Amniotic stem cell (primary cell): ENCODE measurements at regions not wholly inside any gene's neighbourhood (a gene's known extent, or its start where the extent isn't known, plus 50 kb on each side); places are given as distances from the start of the nearest gene placed in this dataset.

Source experiments
- DNase-seq: peaks from one replicate; lab custom pipeline; 2025; lab: John Stamatoyannopoulos, UW

GRCh38 chr2:206212673-206213513, 53.2 kb downstream of the EEF1B2 start:
- DNase-seq: peak; percentile 2

GRCh38 chr2:206213514-206213845, 53.8 kb downstream of the EEF1B2 start:
- no peak for DNase-seq

DNA sequence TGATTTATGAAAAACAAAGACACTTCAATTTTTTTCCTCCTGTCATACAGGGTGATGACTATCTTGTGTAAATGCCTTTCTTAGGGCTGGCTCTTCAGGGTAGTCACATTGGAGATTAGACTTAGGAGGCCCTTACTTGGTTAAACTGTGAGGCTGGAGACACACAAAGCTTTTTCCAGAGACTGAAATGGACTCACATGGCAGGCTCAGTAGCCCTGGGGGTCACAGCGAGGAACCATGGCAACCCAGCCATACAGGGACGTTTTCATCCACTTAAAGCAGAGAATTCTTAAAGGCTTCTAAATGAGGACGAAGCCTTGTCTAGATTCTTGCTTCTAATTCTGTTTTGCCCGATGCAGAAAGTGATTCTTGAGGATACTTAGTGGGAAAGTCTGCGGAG, 57.3 kb upstream of the ZDBF2 start:
- DNase-seq: no peak

- no peak for DNase-seq
Observed at GRCh38 chr2:206217743-206218142, 56.7 kb upstream of the ZDBF2 start.

- no peak for DNase-seq
Observed at GRCh38 chr2:206218156-206218555, 56.3 kb upstream of the ZDBF2 start.

DNA sequence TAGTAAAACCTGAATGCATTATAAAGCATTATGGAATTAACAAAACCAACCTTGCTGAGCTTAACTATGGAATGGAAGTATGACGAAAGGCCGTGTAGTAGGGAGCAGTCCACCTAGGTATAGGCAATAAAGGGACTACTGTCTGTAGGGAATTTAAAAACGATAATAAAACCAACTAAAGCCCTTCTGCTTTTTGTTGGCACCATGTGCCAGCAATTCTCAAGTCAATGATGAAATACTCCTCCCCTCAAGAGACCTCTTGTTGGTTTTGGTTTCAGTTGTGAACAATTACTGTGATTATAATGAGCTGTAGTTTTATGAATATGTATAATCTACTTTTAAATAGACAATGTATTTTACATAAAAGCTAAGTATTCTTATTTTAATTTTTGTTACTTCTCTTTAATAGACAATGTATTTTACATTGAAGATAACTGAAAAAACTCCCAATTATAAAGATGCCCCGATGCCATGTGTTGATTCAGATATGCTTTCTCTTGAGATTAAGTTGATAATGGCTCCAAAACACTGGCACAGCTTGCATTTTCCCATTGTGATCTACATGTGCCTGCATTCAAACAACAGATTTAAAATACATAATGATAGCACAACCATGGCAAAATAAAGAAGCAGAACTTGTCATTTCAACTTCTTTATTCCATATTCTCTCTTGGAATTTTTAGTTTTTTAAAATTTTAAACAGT, 55.5 kb upstream of the ZDBF2 start:
- no peak for DNase-seq

- no peak for DNase-seq
Observed at GRCh38 chr2:206219957-206220356, 54.5 kb upstream of the ZDBF2 start.

GRCh38 chr2:206220997-206221396, 53.5 kb upstream of the ZDBF2 start:
- DNase-seq: no peak
